ENCODE measurements at regions not wholly inside any gene's neighbourhood (a gene's known extent, or its start where the extent isn't known, plus 50 kb on each side); places are given as distances from the start of the nearest gene placed in this dataset.

- no peak for TF ChIP-seq KLF10 (tag by site-specific recombination; IDR thresholded peaks at IDR 0.05)
- no peak for TF ChIP-seq CTCF (tag by site-specific recombination; IDR thresholded peaks at IDR 0.05)
These were observed 316.1 kb upstream of the ZFP42 start for GRCh38 chr4:187679450-187679849.

All from HEK293 (cell line).